ENCODE measurements at regions not wholly inside any gene's neighbourhood (a gene's known extent, or its start where the extent isn't known, plus 50 kb on each side); places are given as distances from the start of the nearest gene placed in this dataset.

GRCh38 chrX:46059316-46059715, 485.9 kb downstream of the ZNF674 start:
- no peak for DNase-seq (ENCODE audit: low read depth, low spot score)
- Histone ChIP-seq H3K27me3 (ENCODE audit: control insufficient read depth, insufficient read depth, low read length) (no peaks in the 10 kb centered on the region), H3K9me3 (ENCODE audit: control insufficient read depth, insufficient read depth, low read length) (no peaks in the 10 kb centered on the region), H3K27ac (ENCODE audit: low read depth, low read length) (no peak overlapping the region), H3K4me3 (ENCODE audit: low read depth, low read length) (no peak overlapping the region)
- TF ChIP-seq CTCF (IDR thresholded peaks at IDR 0.05; ENCODE audit: low read depth, low read length) = no peak
- ChIA-PET CTCF (no interaction called here), POLR2A (no interaction called here)

DNA sequence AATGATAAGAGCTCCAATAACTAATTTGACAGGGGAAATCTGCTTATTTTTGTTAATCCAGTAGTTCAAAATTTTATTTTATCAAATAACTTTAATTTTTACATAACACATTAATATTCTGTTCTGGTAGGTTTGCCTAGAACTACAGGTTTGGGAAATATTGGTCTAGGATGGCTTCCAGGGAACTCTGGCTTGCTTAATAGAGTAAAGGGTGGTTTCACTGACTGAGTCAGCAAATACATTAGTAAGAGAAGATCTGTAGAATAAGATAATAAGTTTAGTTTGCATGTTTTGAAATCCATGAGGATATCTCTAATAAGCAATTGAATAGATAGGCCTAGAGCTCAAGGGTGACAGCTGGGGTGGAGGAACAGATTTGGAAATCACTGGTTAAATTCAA, 500.7 kb downstream of the ZNF674 start:
- H3K9me3 ChIP-seq (ENCODE audit: control insufficient read depth, insufficient read depth, low read length) = no peaks in the 10 kb centered on the region
- CTCF ChIA-PET = no interaction called here
- H3K4me3 ChIP-seq (ENCODE audit: low read depth, low read length) = no peak overlapping the region
- no peak for DNase-seq (ENCODE audit: low read depth, low spot score)
- POLR2A ChIA-PET = no interaction called here
- no peak overlapping the region for H3K27ac ChIP-seq (ENCODE audit: low read depth, low read length)
- TF ChIP-seq CTCF (IDR thresholded peaks at IDR 0.05; ENCODE audit: low read depth, low read length) = no peak
- H3K27me3 ChIP-seq (ENCODE audit: control insufficient read depth, insufficient read depth, low read length) = no peaks in the 10 kb centered on the region

GRCh38 chrX:46040001-46040400, 505.2 kb downstream of the ZNF674 start:
- Histone ChIP-seq H3K4me3 (ENCODE audit: low read depth, low read length) (no peak overlapping the region), H3K27me3 (ENCODE audit: control insufficient read depth, insufficient read depth, low read length) (peaks cover 2% of the 10 kb centered on the region), H3K27ac (ENCODE audit: low read depth, low read length) (no peak overlapping the region), H3K9me3 (ENCODE audit: control insufficient read depth, insufficient read depth, low read length) (no peaks in the 10 kb centered on the region)
- POLR2A ChIA-PET = no interaction called here
- no peak for DNase-seq (ENCODE audit: low read depth, low spot score)
- no peak for TF ChIP-seq CTCF (IDR thresholded peaks at IDR 0.05; ENCODE audit: low read depth, low read length)
- CTCF ChIA-PET = no interaction called here

GRCh38 chrX:46039526-46039925, 505.7 kb downstream of the ZNF674 start:
- POLR2A ChIA-PET = no interaction called here
- Histone ChIP-seq H3K27ac (ENCODE audit: low read depth, low read length) (no peak overlapping the region), H3K9me3 (ENCODE audit: control insufficient read depth, insufficient read depth, low read length) (no peaks in the 10 kb centered on the region), H3K4me3 (ENCODE audit: low read depth, low read length) (no peak overlapping the region), H3K27me3 (ENCODE audit: control insufficient read depth, insufficient read depth, low read length) (peaks cover 2% of the 10 kb centered on the region)
- DNase-seq (ENCODE audit: low read depth, low spot score) = no peak
- CTCF ChIA-PET = no interaction called here
- TF ChIP-seq CTCF (IDR thresholded peaks at IDR 0.05; ENCODE audit: low read depth, low read length) = no peak

DNA sequence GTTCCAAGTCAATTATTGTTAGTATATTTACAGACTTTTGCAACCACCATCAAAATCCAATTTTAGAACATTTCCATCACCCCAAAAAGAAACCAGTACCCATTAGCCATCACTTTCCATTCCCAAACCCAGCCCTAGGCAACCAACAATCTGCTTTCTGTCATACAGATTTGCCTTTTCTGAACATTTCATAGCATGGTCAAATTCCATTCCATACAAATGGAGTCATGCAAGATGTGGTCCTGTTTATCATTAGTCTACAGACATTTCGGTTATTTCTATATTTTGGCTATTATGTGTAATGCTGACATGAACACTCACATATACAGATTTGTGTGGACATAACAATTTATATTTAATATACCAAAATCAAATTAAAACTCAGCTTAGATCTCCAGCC, 508.7 kb downstream of the ZNF674 start:
- Histone ChIP-seq H3K4me3 (ENCODE audit: low read depth, low read length) (no peak overlapping the region), H3K27me3 (ENCODE audit: control insufficient read depth, insufficient read depth, low read length) (peaks cover 2% of the 10 kb centered on the region), H3K9me3 (ENCODE audit: control insufficient read depth, insufficient read depth, low read length) (no peaks in the 10 kb centered on the region), H3K27ac (ENCODE audit: low read depth, low read length) (no peak overlapping the region)
- DNase-seq (ENCODE audit: low read depth, low spot score) = no peak
- no peak for TF ChIP-seq CTCF (IDR thresholded peaks at IDR 0.05; ENCODE audit: low read depth, low read length)
- ChIA-PET POLR2A (no interaction called here), CTCF (no interaction called here)

Measured in AG04450 (cell line).